Endothelial cell of umbilical vein (primary cell): ENCODE measurements at regions not wholly inside any gene's neighbourhood (a gene's known extent, or its start where the extent isn't known, plus 50 kb on each side); places are given as distances from the start of the nearest gene placed in this dataset.
"Not testable (repeated sequence)": the region's sequence is repeated elsewhere in the genome, so short reads cannot be mapped to it uniquely, and the experiment has no call there.

Source experiments
- BruUV-seq: library from RNA; stranded (reverse); fragments of 400-500 nt; replicated peaks from 2 replicates; lab custom pipeline; 2021; lab: Mats Ljungman, UMichigan
- CTCF ChIA-PET: fragments of 300-600, 350-600 bp; sonication (Branson Sonifier 250); formaldehyde crosslinking; loops from one replicate; lab custom pipeline; 2021; ENCODE audit warnings: antibody characterized with exemption, inconsistent platforms; lab: Charles Lee
- POLR2A ChIA-PET: fragments of 300-600, 350-600 bp; sonication (Branson Sonifier 250); formaldehyde crosslinking; loops from one replicate; lab custom pipeline; 2021; ENCODE audit warnings: antibody characterized with exemption, inconsistent platforms; lab: Charles Lee
- DNase-seq: peaks from one replicate; pipeline ENCODE4 v3.0.0-alpha.2; 2011; ENCODE audit warnings: low read depth, low spot score
- FAIRE-seq: peaks from 2 replicates; lab custom pipeline; 2011; peaks lifted over from hg19 to GRCh38; lab: Jason Lieb, UNC
- H2AFZ ChIP-seq: 2 replicates; pipeline ENCODE4 v1.6.0; 2012; ENCODE audit warnings: low read depth, low read length, control low read depth, inconsistent platforms
- H3K27ac ChIP-seq: 2 replicates; pipeline ENCODE4 v1.5.1; 2011; ENCODE audit warnings: low read depth, mild to moderate bottlenecking, control low read depth, low read length, moderate library complexity; ENCODE audit not compliant: insufficient read depth
- H3K27me3 ChIP-seq, 2 experiments: 2 replicates each; pipeline versions ENCODE4 v1.6.0 to v1.6.1; 2011; ENCODE audit warnings: low read length in 2 of 2, mixed read lengths in 1 of 2; ENCODE audit not compliant: control insufficient read depth in 2 of 2, insufficient read depth in 2 of 2
- H3K36me3 ChIP-seq, 2 experiments: 2 replicates in 1 of 2; 3 replicates in 1 of 2; pipeline ENCODE4 v1.5.1; 2011; ENCODE audit warnings: low read length in 2 of 2, mild to moderate bottlenecking in 1 of 2, moderate library complexity in 1 of 2; ENCODE audit not compliant: control insufficient read depth in 2 of 2, insufficient read depth in 2 of 2; ENCODE audit errors: extremely low read depth in 1 of 2
- H3K4me1 ChIP-seq: 3 replicates; pipeline ENCODE4 v1.5.1; 2011; ENCODE audit warnings: mild to moderate bottlenecking, low read length; ENCODE audit not compliant: control insufficient read depth, insufficient read depth; ENCODE audit errors: extremely low read depth
- H3K4me2 ChIP-seq: 2 replicates; pipeline ENCODE4 v1.6.1; 2011; ENCODE audit warnings: low read length, control low read depth, mixed read lengths; ENCODE audit not compliant: insufficient read depth
- H3K4me3 ChIP-seq, 3 experiments: fragments of 200-600 bp in 1 of 3; sonication (generic), shearing (Covaris generic) in 1 of 3; replicated peaks in 1 of 3; 2 replicates each; pipeline ENCODE4 v1.5.1; 2011 to 2016; ENCODE audit warnings: control low read depth in 3 of 3, low read length in 3 of 3, mild to moderate bottlenecking in 2 of 3, inconsistent platforms in 1 of 3, low read depth in 1 of 3, moderate library complexity in 1 of 3; ENCODE audit not compliant: insufficient read depth in 1 of 3
- H3K79me2 ChIP-seq: 2 replicates; pipeline ENCODE4 v1.6.0; 2012; ENCODE audit warnings: low read length, inconsistent platforms; ENCODE audit not compliant: control insufficient read depth, insufficient read depth
- H3K9ac ChIP-seq: replicated peaks from 2 replicates; pipeline ENCODE3; 2011; ENCODE audit warnings: low read length, control low read depth; ENCODE audit not compliant: insufficient read depth; ENCODE audit errors: extremely low read depth
- H3K9me1 ChIP-seq: replicated peaks from 3 replicates; pipeline ENCODE4 v1.6.0; 2011; ENCODE audit warnings: mild to moderate bottlenecking, low read length; ENCODE audit not compliant: control insufficient read depth, insufficient read depth; ENCODE audit errors: extremely low read depth
- H3K9me3 ChIP-seq: replicated peaks from 2 replicates; pipeline ENCODE4 v1.5.1; 2012; ENCODE audit warnings: low read length, inconsistent platforms; ENCODE audit not compliant: control insufficient read depth, insufficient read depth
- H4K20me1 ChIP-seq: replicated peaks from 2 replicates; pipeline ENCODE3; 2011; ENCODE audit warnings: mild to moderate bottlenecking, low read length; ENCODE audit not compliant: control insufficient read depth, insufficient read depth; ENCODE audit errors: extremely low read depth
- EZH2 ChIP-seq: IDR thresholded peaks from 2 replicates; pipeline ENCODE4 v1.6.1; 2012; ENCODE audit warnings: borderline replicate concordance, low read depth, mild to moderate bottlenecking, moderate library complexity, low read length, inconsistent platforms; ENCODE audit not compliant: severe bottlenecking
- FOS ChIP-seq: IDR thresholded peaks from 2 replicates; pipeline ENCODE4 v1.6.1; 2011; ENCODE audit warnings: mild to moderate bottlenecking, low read length, moderate library complexity, borderline replicate concordance; ENCODE audit not compliant: insufficient read depth
- GATA2 ChIP-seq: IDR thresholded peaks from 2 replicates; pipeline ENCODE4 v1.7.0; 2011; ENCODE audit warnings: low read depth, mild to moderate bottlenecking, moderate library complexity, mixed read lengths, low read length; ENCODE audit not compliant: insufficient read length, insufficient read depth
- JUN ChIP-seq: IDR thresholded peaks from 2 replicates; pipeline ENCODE4 v1.6.1; 2011; ENCODE audit warnings: borderline replicate concordance, low read depth; ENCODE audit not compliant: insufficient read length, insufficient read depth
- MYC ChIP-seq: IDR thresholded peaks from one replicate; pipeline ENCODE4 v1.6.1; 2011; ENCODE audit warnings: mild to moderate bottlenecking, low read depth, low read length
- POLR2A ChIP-seq: IDR thresholded peaks from 2 replicates; pipeline ENCODE4 v1.6.1; 2012; ENCODE audit warnings: low read depth, mild to moderate bottlenecking, control low read depth, low read length
- POLR2AphosphoS5 ChIP-seq: IDR thresholded peaks from 2 replicates; pipeline ENCODE4 v1.6.1; 2012; ENCODE audit warnings: low read depth, mild to moderate bottlenecking, control low read depth, low read length, moderate library complexity; ENCODE audit not compliant: insufficient read depth
- dilution Hi-C: fragments of 300-500 bp; cut with MboI; formaldehyde crosslinking; loops from one replicate; pipeline ENCODE4 v1.15.0; 2019; ENCODE audit warnings: low sequenced_read_pairs; ENCODE audit not compliant: extremely low pct_ligation_motif_present
- intact Hi-C: fragments of 100-400 bp; cut with micrococcal nuclease; formaldehyde crosslinking; loops from one replicate; pipeline ENCODE4 v1.10.0; 2022
- TF ChIP-seq, protein P1 (sequence below), 2 donors: IDR thresholded peaks; 1 replicate in 1 of 2; 2 replicates in 1 of 2; pipeline ENCODE4 v1.5.1; 2011; ENCODE audit warnings: low read length in 2 of 2, mild to moderate bottlenecking in 2 of 2, moderate library complexity in 2 of 2, control low read depth in 1 of 2, inconsistent platforms in 1 of 2, low read depth in 1 of 2; ENCODE audit not compliant: insufficient read depth in 1 of 2; ENCODE audit errors: extremely low read depth in 1 of 2
- TF ChIP-seq, protein P2 (sequence below): IDR thresholded peaks from 2 replicates; pipeline ENCODE4 v1.6.1; 2011; ENCODE audit not compliant: insufficient read depth, insufficient read length

DNA sequence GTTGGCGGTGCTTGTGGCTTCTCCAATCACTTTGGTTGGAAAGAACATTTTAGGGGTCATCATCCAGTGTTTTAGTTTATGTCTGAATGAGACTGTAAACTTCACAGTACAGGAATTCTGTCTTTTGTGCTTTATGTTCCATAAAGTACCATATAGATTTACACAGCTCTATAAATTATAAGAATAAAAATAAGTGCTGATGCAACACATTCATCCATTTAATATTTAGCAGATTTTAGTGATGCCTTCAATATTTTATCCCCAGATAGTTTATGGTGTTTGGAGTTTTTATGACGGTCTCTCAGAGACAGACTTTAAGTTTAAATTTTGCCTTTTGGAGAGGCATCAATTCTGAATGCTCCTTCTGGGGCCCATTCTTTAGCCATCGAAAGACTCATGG is 385.2 kb downstream of the ATP23 start:
- no peaks in the 10 kb centered on the region for H3K79me2 ChIP-seq
- H3K4me1 ChIP-seq: no peaks in the 10 kb centered on the region
- dilution Hi-C loops: no loop called here
- no TSS peak for BruUV-seq
- DNase-seq (no peak), FAIRE-seq (no peak)
- H3K27ac ChIP-seq: no peak overlapping the region
- H3K27me3 ChIP-seq: no peaks in the 10 kb centered on the region
- no peak overlapping the region for H3K9ac ChIP-seq
- ChIA-PET CTCF (interaction anchor here (1.1 to 2.1 kb wide), 2 partner anchors 11 to 151 kb away, joined by 3 to 9 read pairs; no protein-coding TSS in a partner anchor), POLR2A (no interaction called here)
- TF ChIP-seq, protein P1, sequence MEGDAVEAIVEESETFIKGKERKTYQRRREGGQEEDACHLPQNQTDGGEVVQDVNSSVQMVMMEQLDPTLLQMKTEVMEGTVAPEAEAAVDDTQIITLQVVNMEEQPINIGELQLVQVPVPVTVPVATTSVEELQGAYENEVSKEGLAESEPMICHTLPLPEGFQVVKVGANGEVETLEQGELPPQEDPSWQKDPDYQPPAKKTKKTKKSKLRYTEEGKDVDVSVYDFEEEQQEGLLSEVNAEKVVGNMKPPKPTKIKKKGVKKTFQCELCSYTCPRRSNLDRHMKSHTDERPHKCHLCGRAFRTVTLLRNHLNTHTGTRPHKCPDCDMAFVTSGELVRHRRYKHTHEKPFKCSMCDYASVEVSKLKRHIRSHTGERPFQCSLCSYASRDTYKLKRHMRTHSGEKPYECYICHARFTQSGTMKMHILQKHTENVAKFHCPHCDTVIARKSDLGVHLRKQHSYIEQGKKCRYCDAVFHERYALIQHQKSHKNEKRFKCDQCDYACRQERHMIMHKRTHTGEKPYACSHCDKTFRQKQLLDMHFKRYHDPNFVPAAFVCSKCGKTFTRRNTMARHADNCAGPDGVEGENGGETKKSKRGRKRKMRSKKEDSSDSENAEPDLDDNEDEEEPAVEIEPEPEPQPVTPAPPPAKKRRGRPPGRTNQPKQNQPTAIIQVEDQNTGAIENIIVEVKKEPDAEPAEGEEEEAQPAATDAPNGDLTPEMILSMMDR (IDR thresholded peaks at IDR 0.05; ENCODE audit: extremely low read depth in 1 of 2, insufficient read depth in 1 of 2, low read depth in 1 of 2, low read length in 2 of 2): no peak
- TF ChIP-seq, protein P2, sequence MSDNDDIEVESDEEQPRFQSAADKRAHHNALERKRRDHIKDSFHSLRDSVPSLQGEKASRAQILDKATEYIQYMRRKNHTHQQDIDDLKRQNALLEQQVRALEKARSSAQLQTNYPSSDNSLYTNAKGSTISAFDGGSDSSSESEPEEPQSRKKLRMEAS: no peak
- TF ChIP-seq GATA2 (no peak), MYC (no peak), FOS (no peak), EZH2 (no peak), JUN (no peak), POLR2A (no peak), POLR2AphosphoS5 (no peak)
- H3K36me3 ChIP-seq: no peaks in the 10 kb centered on the region
- H3K4me2 ChIP-seq: no peak overlapping the region
- H3K9me1 ChIP-seq: no peaks in the 10 kb centered on the region
- no peak overlapping the region for H2AFZ ChIP-seq
- intact Hi-C loops: no loop called here
- no peaks in the 10 kb centered on the region for H3K9me3 ChIP-seq
- no peak overlapping the region for H3K4me3 ChIP-seq
- H4K20me1 ChIP-seq: no peaks in the 10 kb centered on the region

DNA sequence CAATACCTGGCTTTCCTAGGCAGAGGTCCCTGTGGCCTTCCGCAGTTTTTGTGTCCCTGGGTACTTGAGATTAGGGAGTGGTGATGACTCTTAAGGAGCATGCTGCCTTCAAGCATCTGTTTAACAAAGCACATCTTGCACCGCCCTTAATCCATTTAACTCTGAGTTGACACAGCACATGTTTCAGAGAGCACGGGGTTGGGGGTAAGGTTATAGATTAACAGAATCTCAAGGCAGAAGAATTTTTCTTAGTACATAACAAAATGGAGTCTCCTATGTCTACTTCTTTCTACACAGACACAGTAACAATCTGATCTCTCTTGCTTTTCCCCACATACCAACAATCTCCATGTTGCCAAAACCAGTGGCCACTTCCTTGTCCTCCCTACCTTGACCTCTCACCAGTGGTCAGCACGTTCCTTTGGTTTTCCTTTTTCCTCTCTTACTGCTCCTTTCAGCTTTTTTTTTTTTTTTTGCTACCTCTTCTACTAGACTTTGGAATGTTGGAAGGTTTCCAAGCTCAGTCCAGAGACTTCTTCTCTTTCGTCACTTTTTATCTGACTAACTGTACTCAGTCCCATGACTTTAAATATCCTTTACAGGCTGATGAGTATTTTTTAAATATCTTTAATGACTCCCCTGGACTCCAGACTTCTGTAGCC is 395.3 kb downstream of the ATP23 start:
- H3K79me2 ChIP-seq, H4K20me1 ChIP-seq, BruUV-seq, H3K9me3 ChIP-seq, intact Hi-C loops, dilution Hi-C loops, H3K36me3 ChIP-seq, H3K4me2 ChIP-seq, H3K9me1 ChIP-seq, H3K4me3 ChIP-seq, H3K27me3 ChIP-seq, FAIRE-seq: not testable (repeated sequence)
- Histone ChIP-seq H2AFZ (peak overlapping the region; percentile 51), H3K9ac (peak overlapping the region; percentile 9), H3K27ac (peak overlapping the region; percentile 61), H3K4me1 (peaks cover 15% of the 10 kb centered on the region)
- ChIA-PET POLR2A (interaction anchor here (0.6 kb wide), 1 partner anchor 259 kb away, joined by 3 read pairs; no protein-coding TSS in a partner anchor), CTCF (interaction anchor here (0.9 to 1.9 kb wide), 4 partner anchors 11 to 814 kb away, joined by 3 to 9 read pairs (median 4); no protein-coding TSS in a partner anchor)
- DNase-seq: peak; percentile 73

DNA sequence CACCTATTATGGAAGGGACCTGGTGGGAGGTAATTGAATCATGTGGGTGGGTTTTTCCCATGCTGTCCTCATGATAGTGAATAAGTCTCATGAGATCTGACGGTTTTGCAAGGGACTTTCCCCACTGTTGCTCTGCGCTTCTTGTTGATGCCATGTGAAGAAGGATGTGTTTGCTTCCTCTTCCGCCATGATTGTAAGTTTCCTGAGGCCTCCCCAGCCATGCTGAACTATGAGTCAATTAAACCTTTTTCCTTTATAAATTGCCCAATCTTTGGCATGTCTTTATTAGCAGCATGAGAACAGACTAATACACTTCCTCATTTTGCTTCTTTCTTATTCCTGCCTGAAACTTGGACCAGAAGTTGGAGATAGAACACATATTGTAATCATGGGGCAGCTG is 396.2 kb downstream of the ATP23 start:
- H3K9ac ChIP-seq, H2AFZ ChIP-seq, H3K4me3 ChIP-seq, H3K4me2 ChIP-seq, intact Hi-C loops, H3K79me2 ChIP-seq, H3K27me3 ChIP-seq, dilution Hi-C loops, H3K9me1 ChIP-seq, H3K9me3 ChIP-seq, H3K36me3 ChIP-seq, BruUV-seq, H4K20me1 ChIP-seq: not testable (repeated sequence)
- H3K27ac ChIP-seq: peak overlapping the region; percentile 61
- peaks cover 23% of the 10 kb centered on the region for H3K4me1 ChIP-seq
- POLR2A ChIA-PET: interaction anchor here (0.7 kb wide), 1 partner anchor 172 kb away, joined by 3 read pairs; no protein-coding TSS in a partner anchor
- peak; percentile 28 for DNase-seq
- FAIRE-seq: peak; percentile 28
- CTCF ChIA-PET: interaction anchor here (0.9 to 1.9 kb wide), 4 partner anchors 12 to 813 kb away, joined by 3 to 9 read pairs (median 4); no protein-coding TSS in a partner anchor
